Keratinocyte (primary cell): ENCODE measurements at regions not wholly inside any gene's neighbourhood (a gene's known extent, or its start where the extent isn't known, plus 50 kb on each side); places are given as distances from the start of the nearest gene placed in this dataset.

Experiments used
- EZH2 ChIP-seq: IDR thresholded peaks from one replicate; pipeline ENCODE4 v1.6.1; 2012; ENCODE audit warnings: inconsistent platforms, mild to moderate bottlenecking, low read length, moderate library complexity
- TF ChIP-seq, protein P1 (sequence below), 3 experiments: IDR thresholded peaks in 1 of 3; conservative IDR thresholded peaks in 1 of 3; optimal IDR thresholded peaks in 1 of 3; 2 replicates in 2 of 3; 3 replicates in 1 of 3; pipeline versions ENCODE3 to v1.5.1; 2011; ENCODE audit warnings: low read length in 3 of 3, mild to moderate bottlenecking in 3 of 3, moderate library complexity in 2 of 3, control low read depth in 1 of 3, inconsistent platforms in 1 of 3; ENCODE audit not compliant: insufficient read depth in 2 of 3; ENCODE audit errors: extremely low read depth in 1 of 3

DNA sequence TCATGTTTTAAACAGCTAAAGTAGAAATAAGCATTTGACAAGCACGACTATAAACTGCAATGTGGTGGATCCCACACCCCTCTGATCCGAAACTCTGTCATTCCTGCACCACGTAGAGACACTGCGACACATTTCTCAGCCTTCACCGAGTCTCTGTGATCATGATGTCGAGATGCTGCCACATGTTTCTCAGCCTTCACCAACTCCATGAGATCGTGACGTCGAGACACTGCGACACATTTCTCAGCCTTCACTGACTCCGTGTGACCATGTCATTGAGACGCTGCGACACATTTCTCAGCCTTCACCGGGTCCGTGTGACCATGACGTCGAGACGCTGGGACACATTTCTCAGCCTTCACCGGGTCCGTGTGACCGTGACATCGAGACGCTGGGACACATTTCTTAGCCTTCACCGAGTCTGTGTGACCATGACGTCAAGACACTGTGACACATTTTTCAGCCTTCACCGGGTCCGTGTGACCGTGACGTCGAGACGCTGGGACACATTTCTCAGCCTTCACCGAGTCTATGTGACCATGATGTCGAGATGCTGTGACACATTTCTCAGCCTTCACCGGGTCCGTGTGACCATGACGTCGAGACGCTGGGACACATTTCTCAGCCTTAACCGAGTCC lies 143.0 kb downstream of the TTLL2 start:
- TF ChIP-seq, protein P1, sequence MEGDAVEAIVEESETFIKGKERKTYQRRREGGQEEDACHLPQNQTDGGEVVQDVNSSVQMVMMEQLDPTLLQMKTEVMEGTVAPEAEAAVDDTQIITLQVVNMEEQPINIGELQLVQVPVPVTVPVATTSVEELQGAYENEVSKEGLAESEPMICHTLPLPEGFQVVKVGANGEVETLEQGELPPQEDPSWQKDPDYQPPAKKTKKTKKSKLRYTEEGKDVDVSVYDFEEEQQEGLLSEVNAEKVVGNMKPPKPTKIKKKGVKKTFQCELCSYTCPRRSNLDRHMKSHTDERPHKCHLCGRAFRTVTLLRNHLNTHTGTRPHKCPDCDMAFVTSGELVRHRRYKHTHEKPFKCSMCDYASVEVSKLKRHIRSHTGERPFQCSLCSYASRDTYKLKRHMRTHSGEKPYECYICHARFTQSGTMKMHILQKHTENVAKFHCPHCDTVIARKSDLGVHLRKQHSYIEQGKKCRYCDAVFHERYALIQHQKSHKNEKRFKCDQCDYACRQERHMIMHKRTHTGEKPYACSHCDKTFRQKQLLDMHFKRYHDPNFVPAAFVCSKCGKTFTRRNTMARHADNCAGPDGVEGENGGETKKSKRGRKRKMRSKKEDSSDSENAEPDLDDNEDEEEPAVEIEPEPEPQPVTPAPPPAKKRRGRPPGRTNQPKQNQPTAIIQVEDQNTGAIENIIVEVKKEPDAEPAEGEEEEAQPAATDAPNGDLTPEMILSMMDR (optimal IDR thresholded peaks at IDR 0.05 in 1 of 3, IDR thresholded peaks at IDR 0.05 in 1 of 3, conservative IDR thresholded peaks at IDR 0.05 in 1 of 3; ENCODE audit: extremely low read depth in 1 of 3, insufficient read depth in 2 of 3, low read length in 3 of 3): no peak
- no peak for TF ChIP-seq EZH2
